NCI-H526 treated with DMSO at 0.1 percent for 48 hours (cell line): ENCODE measurements at regions not wholly inside any gene's neighbourhood (a gene's known extent, or its start where the extent isn't known, plus 50 kb on each side); places are given as distances from the start of the nearest gene placed in this dataset.
"Not testable (repeated sequence)": the region's sequence is repeated elsewhere in the genome, so short reads cannot be mapped to it uniquely, and the experiment has no call there.

ENCODE experiments used
- DNase-seq: peaks from one replicate; lab custom pipeline; 2025; lab: John Stamatoyannopoulos, UW

DNA sequence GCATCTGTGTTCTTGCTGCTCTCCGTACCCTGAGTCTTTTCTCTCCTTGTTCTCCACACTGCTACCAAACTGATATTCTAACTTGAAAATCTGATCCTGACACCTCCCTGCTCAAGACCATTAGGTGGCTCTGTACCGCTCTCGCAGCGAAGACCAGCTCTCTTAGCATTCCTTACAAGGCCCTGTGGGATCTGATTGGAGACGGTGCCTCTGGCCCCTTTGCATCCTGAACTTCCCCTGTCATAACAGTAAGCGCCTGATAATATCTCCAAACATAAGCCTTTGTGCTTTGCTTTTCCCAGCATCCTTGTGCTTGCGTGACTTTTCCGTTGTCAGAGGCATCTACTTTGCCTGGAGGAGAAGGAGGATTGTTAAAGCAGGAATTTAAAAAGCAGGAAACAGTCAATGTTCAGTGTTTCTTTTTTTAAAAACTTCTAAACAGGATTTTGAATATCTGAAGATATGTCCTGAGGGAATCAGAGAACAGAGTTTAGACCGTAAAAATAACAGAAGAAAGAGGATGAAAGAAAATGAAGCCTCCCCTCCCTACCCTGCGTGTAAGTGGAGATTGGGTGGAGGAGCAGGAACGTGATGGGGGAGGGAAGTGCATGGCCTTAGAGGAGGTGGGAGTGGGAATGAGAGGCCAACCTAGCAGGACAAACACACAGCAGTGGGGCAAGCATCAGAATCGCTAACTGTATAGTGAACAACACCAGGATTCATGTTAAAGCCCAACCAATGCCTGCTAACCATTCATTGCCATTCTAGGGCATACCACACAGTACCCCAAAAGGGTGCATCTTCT lies 89.2 kb upstream of the STMND1 start:
- DNase-seq, result no peak

DNA sequence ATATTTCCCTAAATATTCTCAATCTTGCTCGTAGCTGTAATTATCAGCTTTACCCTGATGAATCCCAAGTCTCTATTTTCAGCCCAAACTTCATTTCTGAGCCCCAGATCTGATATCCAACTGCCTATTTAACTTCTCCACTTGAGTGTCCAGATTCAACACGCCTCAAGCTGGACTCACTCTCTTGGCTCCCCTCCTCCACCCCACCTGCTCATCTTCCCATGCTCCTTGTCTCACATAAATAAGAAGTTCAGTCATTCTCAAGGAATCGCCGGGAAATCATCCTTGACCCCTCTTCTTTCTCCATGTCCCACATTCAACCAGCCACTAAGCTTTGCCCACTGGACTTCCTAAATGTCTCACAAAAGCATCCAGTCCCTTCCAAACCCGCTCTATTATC lies 89.9 kb upstream of the STMND1 start:
- no peak for DNase-seq

DNA sequence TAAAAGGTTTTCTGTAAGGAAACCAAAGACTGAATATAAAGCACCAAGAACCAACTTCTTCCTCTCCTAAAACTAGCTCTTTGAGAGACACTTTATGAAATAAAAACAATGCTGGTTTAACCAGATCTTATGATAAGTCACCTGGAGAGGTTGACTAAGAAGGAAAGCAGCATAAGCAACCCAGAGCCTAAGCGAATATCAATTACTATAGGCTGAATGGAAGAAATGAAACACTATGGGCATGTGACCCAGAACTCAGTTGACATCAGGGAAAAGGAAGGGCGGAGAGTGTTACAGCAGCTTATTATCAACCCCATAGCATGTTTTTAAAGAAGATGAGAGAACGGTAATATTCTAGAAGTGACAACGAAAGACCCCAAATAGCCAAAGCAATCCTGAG lies 94.1 kb upstream of the STMND1 start:
- DNase-seq, result no peak

- no peak for DNase-seq
These were observed 95.3 kb upstream of the STMND1 start for GRCh38 chr6:17006543-17006942.

- DNase-seq, result no peak
These were observed 97.6 kb upstream of the STMND1 start for GRCh38 chr6:17004269-17004668.

- DNase-seq, result no peak
These were observed 99.7 kb upstream of the STMND1 start for GRCh38 chr6:17002123-17002522.

- no peak for DNase-seq
These were observed 100.7 kb upstream of the STMND1 start for GRCh38 chr6:17001188-17001587.

GRCh38 chr6:16999491-17000436 lies 102.1 kb upstream of the STMND1 start:
- no peak for DNase-seq

GRCh38 chr6:16998461-16998860 lies 103.4 kb upstream of the STMND1 start:
- no peak for DNase-seq

- no peak for DNase-seq
These were observed 106.2 kb upstream of the STMND1 start for GRCh38 chr6:16995511-16996250.

DNA sequence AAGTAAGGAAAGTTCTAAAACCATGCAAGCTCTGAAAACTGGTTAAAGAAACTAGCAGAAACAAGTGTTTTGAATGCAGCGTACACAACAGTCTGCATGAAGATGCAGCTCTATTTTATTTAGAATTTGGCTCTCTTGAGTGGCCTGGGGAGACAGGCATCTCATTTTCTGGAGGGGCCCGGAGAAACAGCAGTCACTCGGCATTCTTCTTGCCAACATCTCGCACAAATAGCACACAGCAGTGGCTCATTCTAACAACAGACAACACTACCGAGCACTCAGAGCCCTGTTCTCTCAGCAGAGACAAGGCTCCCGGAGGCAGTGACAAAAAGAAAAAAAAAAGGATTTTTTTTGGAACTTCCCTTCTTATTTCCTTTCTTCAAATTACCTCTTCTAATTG lies 108.5 kb upstream of the STMND1 start:
- no peak for DNase-seq

DNA sequence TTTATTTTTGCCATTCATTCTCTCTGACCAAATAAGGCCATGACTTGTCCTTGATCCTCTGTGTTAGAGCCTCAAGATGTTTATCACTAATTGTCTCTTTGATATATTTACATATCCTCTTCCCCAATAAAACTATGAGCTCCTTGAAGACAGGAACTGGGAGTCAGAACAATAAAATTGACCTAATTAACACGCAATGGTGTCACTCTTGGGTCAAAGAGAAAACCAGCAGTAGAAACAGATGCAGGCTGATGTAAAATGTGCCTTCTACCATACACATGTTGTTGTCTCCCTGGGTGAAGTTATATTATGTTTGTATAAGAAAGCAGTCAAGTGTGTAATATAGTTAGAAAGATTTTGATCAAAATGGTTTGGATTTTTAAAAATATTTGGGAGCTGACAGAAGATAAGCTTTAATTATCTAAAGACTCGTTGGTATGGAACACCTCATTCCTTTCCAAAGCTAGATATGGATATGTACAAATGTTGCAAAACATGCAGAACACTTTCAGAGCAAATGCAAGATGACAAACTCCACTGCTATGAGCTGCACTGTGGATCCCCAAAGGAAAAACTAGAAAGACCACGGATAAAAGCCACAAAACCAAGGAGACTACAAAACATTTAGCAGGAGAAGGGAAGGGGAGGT lies 109.7 kb upstream of the STMND1 start:
- DNase-seq, result no peak

DNA sequence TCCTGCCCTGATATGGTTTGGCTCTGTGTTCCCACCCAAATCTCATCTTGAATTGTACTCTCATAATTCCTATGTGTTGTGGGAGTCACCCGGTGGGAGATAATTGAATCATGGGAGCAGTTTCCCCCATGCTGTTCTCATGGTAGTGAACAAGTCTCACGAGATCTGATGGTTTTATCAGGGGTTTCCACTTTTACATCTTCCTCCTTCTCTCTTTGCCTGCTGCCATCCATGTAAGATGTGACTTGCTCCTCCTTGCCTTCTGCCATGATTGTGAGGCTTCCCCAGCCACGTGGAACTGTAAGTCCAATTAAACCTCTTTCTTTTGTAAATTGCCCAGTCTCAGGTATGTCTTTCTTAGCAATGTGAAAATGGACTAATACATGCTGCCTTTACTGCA lies 111.9 kb upstream of the STMND1 start:
- DNase-seq, result not testable (repeated sequence)

GRCh38 chr6:16989382-16989781 lies 112.5 kb upstream of the STMND1 start:
- DNase-seq, result no peak

GRCh38 chr6:16987996-16988395 lies 113.9 kb upstream of the STMND1 start:
- DNase-seq, result no peak

DNA sequence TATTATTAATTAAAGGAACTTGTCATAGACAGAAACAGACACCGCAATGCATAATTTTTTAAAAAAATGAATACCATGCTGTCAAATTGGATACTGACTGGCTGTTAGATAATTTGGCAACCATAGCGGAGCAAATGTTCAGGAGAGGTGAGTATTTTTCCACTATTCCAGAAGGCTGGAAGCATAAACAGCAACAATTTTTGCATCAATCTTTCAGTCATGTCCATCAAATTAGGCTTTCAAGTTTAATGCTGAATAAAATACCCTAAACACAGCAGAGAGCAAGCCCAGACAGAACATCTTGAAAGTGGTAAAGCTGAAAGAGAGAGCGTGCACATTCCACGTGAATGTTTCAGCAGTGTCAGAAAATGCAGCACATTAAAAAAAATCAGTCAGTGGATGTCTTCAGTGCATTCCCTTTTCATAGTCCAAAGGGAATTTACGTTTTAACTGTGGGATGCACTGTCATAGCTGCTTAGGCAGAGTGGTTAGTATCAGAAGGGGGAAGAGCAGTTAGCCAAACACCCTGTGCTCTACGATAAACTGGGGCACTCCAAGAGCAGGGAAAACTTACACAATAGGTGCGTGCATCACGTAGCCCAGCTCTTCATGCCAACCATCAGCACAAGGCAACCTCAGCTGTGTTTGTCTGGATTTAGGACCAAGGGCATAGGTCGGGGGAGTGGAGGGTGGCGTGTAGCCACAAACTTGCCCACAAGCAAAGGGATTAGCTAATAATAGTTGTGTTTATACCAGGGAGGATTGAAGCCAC lies 116.2 kb upstream of the STMND1 start:
- DNase-seq, result no peak

GRCh38 chr6:16982807-16983206 lies 119.0 kb upstream of the STMND1 start:
- no peak for DNase-seq

DNA sequence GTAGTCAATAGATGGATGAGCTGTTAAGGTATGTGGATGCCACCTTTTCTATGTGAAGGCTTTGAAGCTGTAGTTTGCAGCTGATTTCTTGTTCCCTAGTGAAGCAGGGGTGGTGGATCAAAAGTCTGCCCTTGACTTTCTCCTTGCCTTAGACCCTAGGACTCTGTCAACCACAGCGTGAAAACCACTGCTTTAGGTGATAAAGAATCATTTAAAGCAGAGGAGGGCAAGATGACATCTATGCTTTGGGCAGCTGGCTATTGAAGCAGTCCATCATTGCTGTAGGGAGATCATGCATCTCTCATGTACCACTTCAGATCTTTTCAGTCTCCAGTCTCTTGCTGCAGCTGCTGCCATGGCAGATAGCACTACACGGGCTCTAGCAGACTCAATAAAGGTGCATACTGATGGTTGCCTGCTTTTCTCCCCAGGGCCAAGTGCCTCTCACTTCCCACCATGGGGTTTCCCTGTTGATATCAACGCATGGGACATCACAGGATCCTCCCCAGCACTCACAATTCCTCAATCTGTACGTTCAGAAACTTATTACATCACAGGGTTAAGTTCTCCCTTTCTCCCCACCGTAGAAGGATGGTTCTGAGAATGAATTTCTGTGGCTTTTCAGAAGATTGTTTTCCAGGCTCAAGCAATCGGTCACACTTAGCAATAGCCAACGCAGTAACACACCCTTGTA lies 122.0 kb upstream of the STMND1 start:
- DNase-seq, result no peak

- DNase-seq, result no peak
These were observed 123.2 kb upstream of the STMND1 start for GRCh38 chr6:16978686-16979085.

DNA sequence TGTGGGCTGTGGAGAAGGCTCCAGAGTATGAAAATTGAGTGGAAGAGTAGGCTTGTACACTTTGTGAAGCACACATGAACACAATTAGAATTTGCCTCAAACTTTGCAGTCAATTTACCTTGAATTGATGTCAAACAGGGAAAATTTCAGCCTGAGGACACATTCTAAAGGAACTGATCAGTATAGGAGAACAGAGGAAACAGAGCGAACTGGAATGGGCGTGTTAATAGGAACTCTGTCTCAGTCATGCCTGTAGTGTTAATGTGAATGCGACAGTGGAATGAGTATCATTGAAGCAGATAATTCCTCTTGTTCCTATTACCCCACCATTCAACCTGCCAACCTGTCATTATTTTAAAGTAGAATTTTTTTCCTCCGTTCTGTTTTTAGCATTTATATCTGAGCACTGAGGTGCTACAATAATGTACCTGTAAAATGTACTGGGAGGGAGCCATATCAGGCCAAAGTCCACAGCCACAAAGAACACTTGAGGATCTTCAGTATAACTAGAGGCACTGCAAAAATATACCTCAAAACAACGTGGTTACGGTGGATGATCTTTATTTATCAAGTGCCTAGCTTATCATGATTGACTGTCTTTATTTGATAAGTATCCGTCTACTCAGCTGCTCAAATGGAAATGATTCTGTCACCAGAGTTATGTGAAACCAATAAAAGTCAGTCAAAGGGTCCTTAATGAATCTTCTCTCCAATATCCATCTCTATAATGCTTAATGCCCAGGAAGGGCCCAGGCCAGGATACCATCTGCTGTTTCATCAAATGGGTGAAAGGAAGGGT lies 125.3 kb upstream of the STMND1 start:
- no peak for DNase-seq
